ENCODE measurements at regions not wholly inside any gene's neighbourhood (a gene's known extent, or its start where the extent isn't known, plus 50 kb on each side); places are given as distances from the start of the nearest gene placed in this dataset.

DNA sequence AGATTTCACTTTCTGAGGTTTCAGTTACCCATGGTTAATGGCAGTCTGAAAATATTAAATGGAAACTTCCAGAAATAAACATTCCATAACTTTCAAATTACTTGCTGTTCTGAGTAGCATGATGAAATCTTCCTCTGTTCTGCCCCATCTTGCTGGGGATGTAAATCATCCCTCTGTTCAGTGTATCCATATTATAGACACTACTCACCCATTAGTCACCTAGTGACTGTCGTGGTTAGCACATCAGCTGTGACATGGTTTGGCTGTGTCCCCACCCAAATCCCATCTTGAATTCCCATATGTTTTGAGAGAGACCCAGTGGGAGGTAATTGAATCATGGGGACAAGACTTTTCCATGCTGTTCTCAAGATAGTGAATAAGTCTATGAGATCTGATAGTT lies 125.5 kb upstream of the GIMD1 start:
- no peak for DNase-seq
- H3K9ac ChIP-seq (ENCODE audit: low read length), result no peak overlapping the region
- H3K9me3 ChIP-seq (ENCODE audit: low read length), result no peaks in the 10 kb centered on the region
- no peak overlapping the region for H3K27ac ChIP-seq (ENCODE audit: low read length)
- no peak overlapping the region for H3K4me3 ChIP-seq (ENCODE audit: low read length)
- H4K20me1 ChIP-seq (ENCODE audit: insufficient read depth, low read depth, low read length), result no peaks in the 10 kb centered on the region
- no peaks in the 10 kb centered on the region for H3K79me2 ChIP-seq (ENCODE audit: low read length)
- H2AFZ ChIP-seq (ENCODE audit: low read length), result no peak overlapping the region
- H3K9me2 ChIP-seq (replicated peaks; ENCODE audit: insufficient read depth, low read length), result no peaks in the 10 kb centered on the region
- no peaks in the 10 kb centered on the region for H3K27me3 ChIP-seq (ENCODE audit: low read length)
- no peaks in the 10 kb centered on the region for H3K4me1 ChIP-seq (ENCODE audit: low read length)
- H3K36me3 ChIP-seq (ENCODE audit: insufficient read depth, low read length), result no peaks in the 10 kb centered on the region
- H3K4me2 ChIP-seq (ENCODE audit: low read depth, low read length, poor library complexity, severe bottlenecking), result no peak overlapping the region

DNA sequence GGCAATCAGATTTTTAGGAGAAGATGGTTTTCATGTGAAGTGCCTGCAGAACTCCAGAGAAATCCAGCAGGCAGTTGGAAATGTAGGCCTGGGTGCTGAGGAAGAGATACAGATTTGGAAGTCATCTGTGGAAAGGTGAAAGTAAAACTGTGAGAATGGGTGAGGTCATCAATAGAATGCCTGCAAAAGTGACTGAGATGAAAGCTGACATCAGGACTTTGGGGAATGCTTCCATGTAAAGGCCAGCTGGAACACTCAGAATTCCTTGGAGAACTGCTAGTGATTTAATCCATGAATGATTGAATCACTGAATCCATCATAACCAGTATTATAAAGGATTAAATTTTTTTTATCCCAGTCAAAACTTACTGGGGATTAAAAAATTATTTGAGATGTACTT lies 124.5 kb upstream of the GIMD1 start:
- H4K20me1 ChIP-seq (ENCODE audit: insufficient read depth, low read depth, low read length), result no peaks in the 10 kb centered on the region
- no peaks in the 10 kb centered on the region for H3K79me2 ChIP-seq (ENCODE audit: low read length)
- no peak overlapping the region for H2AFZ ChIP-seq (ENCODE audit: low read length)
- H3K4me2 ChIP-seq (ENCODE audit: low read depth, low read length, poor library complexity, severe bottlenecking), result no peak overlapping the region
- no peak overlapping the region for H3K27ac ChIP-seq (ENCODE audit: low read length)
- H3K9me3 ChIP-seq (ENCODE audit: low read length), result no peaks in the 10 kb centered on the region
- no peaks in the 10 kb centered on the region for H3K27me3 ChIP-seq (ENCODE audit: low read length)
- H3K36me3 ChIP-seq (ENCODE audit: insufficient read depth, low read length), result no peaks in the 10 kb centered on the region
- H3K4me1 ChIP-seq (ENCODE audit: low read length), result no peaks in the 10 kb centered on the region
- H3K4me3 ChIP-seq (ENCODE audit: low read length), result no peak overlapping the region
- H3K9ac ChIP-seq (ENCODE audit: low read length), result no peak overlapping the region
- no peak for DNase-seq
- no peaks in the 10 kb centered on the region for H3K9me2 ChIP-seq (replicated peaks; ENCODE audit: insufficient read depth, low read length)

DNA sequence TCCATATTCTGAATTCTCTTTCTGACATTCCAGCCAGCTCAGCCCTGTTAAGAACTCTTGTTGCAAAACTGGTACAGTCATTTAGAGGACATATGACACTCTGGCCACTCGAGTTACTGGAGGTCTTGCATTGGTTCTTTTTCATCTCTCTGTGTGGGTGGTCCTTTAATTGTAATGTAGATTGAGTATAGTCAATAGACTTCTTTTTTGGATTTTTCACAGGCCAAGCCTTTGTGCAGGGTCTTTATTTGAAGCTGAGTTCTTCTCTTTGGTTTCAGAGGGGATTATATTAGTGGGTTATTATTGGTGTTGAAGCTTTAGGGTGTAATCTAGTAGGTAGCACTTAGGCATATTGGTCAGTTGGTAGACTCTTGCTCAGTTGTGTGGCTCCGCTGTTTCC lies 118.0 kb upstream of the GIMD1 start:
- no peak overlapping the region for H3K27ac ChIP-seq (ENCODE audit: low read length)
- no peaks in the 10 kb centered on the region for H3K9me3 ChIP-seq (ENCODE audit: low read length)

DNA sequence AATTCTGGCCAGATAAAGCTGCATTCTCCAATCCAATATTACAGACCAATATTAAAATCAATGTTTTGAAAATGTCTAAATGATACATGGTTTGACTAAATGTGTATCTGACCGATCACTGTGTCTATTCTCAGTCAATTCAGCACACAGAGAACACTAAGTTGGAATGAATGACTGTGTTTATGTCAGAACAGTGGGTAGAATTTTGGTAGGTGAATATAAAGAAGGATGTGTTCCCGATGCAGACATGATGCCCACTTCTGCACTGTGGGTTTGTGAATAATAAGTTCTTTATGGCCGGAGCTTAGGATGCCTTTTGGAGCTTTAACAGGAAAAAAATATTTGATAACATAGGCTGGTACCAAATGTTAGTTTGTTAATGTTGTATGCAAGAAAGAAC lies 113.2 kb upstream of the GIMD1 start:
- H3K4me1 ChIP-seq (ENCODE audit: low read length), result no peaks in the 10 kb centered on the region

More for the DNA sequence above, 118.0 kb upstream of the GIMD1 start:
- Histone ChIP-seq H3K4me1 (ENCODE audit: low read length) (no peaks in the 10 kb centered on the region), H3K36me3 (ENCODE audit: insufficient read depth, low read length) (no peaks in the 10 kb centered on the region), H3K79me2 (ENCODE audit: low read length) (no peaks in the 10 kb centered on the region), H3K4me3 (ENCODE audit: low read length) (no peak overlapping the region), H4K20me1 (ENCODE audit: insufficient read depth, low read depth, low read length) (no peaks in the 10 kb centered on the region), H2AFZ (ENCODE audit: low read length) (no peak overlapping the region), H3K9ac (ENCODE audit: low read length) (no peak overlapping the region), H3K4me2 (ENCODE audit: low read depth, low read length, poor library complexity, severe bottlenecking) (no peak overlapping the region), H3K27me3 (ENCODE audit: low read length) (no peaks in the 10 kb centered on the region), H3K9me2 (replicated peaks; ENCODE audit: insufficient read depth, low read length) (no peaks in the 10 kb centered on the region)
- no peak for DNase-seq

DNA sequence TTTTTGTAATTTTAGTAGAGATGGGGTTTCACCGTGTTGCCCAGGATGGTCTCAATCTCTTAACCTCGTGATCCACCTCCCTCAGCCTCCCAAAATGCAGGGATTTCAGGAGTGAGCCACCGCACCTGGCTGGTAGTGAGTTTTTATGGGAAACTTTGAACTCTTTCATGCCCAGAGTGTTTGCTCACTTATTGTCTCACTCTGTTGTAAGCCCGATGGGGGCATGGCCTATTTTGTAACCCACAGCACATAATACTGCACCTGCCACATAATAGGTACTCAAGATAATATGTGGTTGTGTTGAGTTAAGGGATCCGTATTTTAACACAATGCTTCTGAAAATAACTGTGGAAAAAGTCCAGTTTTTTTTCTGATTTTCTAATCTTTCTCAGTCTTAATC lies 109.6 kb upstream of the GIMD1 start:
- no peak overlapping the region for H3K27ac ChIP-seq (ENCODE audit: low read length)
- no peaks in the 10 kb centered on the region for H3K27me3 ChIP-seq (ENCODE audit: low read length)
- no peaks in the 10 kb centered on the region for H3K36me3 ChIP-seq (ENCODE audit: insufficient read depth, low read length)
- no peaks in the 10 kb centered on the region for H3K4me1 ChIP-seq (ENCODE audit: low read length)
- DNase-seq, result no peak
- H3K4me3 ChIP-seq (ENCODE audit: low read length), result no peak overlapping the region
- H3K9ac ChIP-seq (ENCODE audit: low read length), result no peak overlapping the region
- no peaks in the 10 kb centered on the region for H3K9me3 ChIP-seq (ENCODE audit: low read length)
- no peak overlapping the region for H2AFZ ChIP-seq (ENCODE audit: low read length)
- H3K4me2 ChIP-seq (ENCODE audit: low read depth, low read length, poor library complexity, severe bottlenecking), result no peak overlapping the region
- H4K20me1 ChIP-seq (ENCODE audit: insufficient read depth, low read depth, low read length), result no peaks in the 10 kb centered on the region
- no peaks in the 10 kb centered on the region for H3K79me2 ChIP-seq (ENCODE audit: low read length)
- H3K9me2 ChIP-seq (replicated peaks; ENCODE audit: insufficient read depth, low read length), result no peaks in the 10 kb centered on the region

More for the DNA sequence above, 113.2 kb upstream of the GIMD1 start:
- Histone ChIP-seq H3K4me2 (ENCODE audit: low read depth, low read length, poor library complexity, severe bottlenecking) (no peak overlapping the region), H3K9ac (ENCODE audit: low read length) (no peak overlapping the region), H3K36me3 (ENCODE audit: insufficient read depth, low read length) (no peaks in the 10 kb centered on the region), H3K9me3 (ENCODE audit: low read length) (no peaks in the 10 kb centered on the region), H4K20me1 (ENCODE audit: insufficient read depth, low read depth, low read length) (no peaks in the 10 kb centered on the region), H2AFZ (ENCODE audit: low read length) (no peak overlapping the region), H3K27me3 (ENCODE audit: low read length) (no peaks in the 10 kb centered on the region), H3K27ac (ENCODE audit: low read length) (no peak overlapping the region), H3K4me3 (ENCODE audit: low read length) (no peak overlapping the region), H3K9me2 (replicated peaks; ENCODE audit: insufficient read depth, low read length) (no peaks in the 10 kb centered on the region), H3K79me2 (ENCODE audit: low read length) (no peaks in the 10 kb centered on the region)
- no peak for DNase-seq

DNA sequence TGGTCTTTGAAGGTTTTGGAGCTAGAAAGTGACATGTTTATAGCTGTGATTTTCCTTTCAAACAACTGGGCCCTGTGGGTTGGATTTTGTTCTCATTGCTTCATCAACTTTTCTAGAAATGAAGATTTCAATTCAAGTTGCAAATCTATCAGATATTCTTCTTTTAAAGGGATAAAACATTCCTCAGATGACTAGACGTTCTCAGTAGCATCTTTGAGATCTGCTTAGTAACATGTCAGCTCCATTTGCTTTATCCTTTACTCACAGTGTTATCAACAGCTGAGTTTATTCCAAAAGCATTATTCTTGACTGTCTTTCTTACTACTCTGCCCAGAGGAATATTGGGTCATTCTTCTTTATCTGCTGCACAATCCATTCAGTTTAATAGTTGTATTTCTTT lies 108.2 kb upstream of the GIMD1 start:
- no peak overlapping the region for H3K4me3 ChIP-seq (ENCODE audit: low read length)

DNA sequence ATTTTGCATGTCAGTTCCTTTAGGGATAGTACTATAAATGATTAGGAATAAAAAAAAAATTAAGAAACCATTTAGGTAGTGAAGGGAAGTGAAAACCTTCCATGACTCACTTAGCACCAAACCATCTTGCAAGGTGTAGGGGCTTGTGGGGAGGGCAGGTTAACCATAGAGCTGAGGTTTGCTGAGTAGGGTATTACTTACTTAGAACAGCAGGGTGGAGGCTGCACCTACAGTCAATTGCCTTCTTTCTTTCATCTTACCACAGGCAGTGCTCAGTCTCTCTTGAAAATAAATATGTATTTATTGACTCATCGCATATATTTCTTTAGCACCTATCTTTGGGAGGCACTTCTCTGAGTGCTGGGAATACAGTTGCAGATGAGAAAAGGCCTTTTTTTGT lies 104.9 kb upstream of the GIMD1 start:
- Histone ChIP-seq H3K4me2 (ENCODE audit: low read depth, low read length, poor library complexity, severe bottlenecking) (no peak overlapping the region), H3K36me3 (ENCODE audit: insufficient read depth, low read length) (no peaks in the 10 kb centered on the region), H3K27me3 (ENCODE audit: low read length) (no peaks in the 10 kb centered on the region), H3K9me2 (replicated peaks; ENCODE audit: insufficient read depth, low read length) (no peaks in the 10 kb centered on the region), H3K9ac (ENCODE audit: low read length) (no peak overlapping the region), H3K79me2 (ENCODE audit: low read length) (no peaks in the 10 kb centered on the region), H3K9me3 (ENCODE audit: low read length) (no peaks in the 10 kb centered on the region), H3K27ac (ENCODE audit: low read length) (no peak overlapping the region), H4K20me1 (ENCODE audit: insufficient read depth, low read depth, low read length) (no peaks in the 10 kb centered on the region), H3K4me1 (ENCODE audit: low read length) (no peaks in the 10 kb centered on the region), H2AFZ (ENCODE audit: low read length) (no peak overlapping the region), H3K4me3 (ENCODE audit: low read length) (no peak overlapping the region)
- DNase-seq, result no peak

More for the DNA sequence above, 108.2 kb upstream of the GIMD1 start:
- Histone ChIP-seq H3K4me1 (ENCODE audit: low read length) (no peaks in the 10 kb centered on the region), H3K27me3 (ENCODE audit: low read length) (no peaks in the 10 kb centered on the region), H4K20me1 (ENCODE audit: insufficient read depth, low read depth, low read length) (no peaks in the 10 kb centered on the region), H3K9ac (ENCODE audit: low read length) (no peak overlapping the region), H3K27ac (ENCODE audit: low read length) (no peak overlapping the region), H3K4me2 (ENCODE audit: low read depth, low read length, poor library complexity, severe bottlenecking) (no peak overlapping the region), H2AFZ (ENCODE audit: low read length) (no peak overlapping the region), H3K9me2 (replicated peaks; ENCODE audit: insufficient read depth, low read length) (no peaks in the 10 kb centered on the region), H3K79me2 (ENCODE audit: low read length) (no peaks in the 10 kb centered on the region), H3K36me3 (ENCODE audit: insufficient read depth, low read length) (no peaks in the 10 kb centered on the region), H3K9me3 (ENCODE audit: low read length) (no peaks in the 10 kb centered on the region)
- DNase-seq, result no peak

DNA sequence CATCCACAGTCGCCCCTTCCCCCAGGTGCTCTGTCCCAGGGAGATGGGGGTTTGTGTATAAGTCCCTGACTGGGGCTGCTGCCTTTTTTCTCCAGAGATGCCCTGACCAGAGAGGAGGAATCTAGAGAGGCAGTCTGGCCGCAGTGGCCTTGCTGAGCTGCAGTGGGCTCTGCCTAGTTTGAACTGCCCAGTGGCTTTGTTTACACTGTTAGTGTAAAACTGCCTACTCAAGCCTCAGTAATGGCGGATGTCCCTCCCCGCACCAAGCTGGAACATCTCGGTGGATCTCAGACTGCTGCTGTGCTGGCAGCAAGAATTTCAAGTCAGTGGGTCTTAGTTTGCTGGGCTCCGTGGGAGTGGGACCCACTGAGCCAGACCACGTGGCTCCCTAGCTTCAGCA lies 102.6 kb upstream of the GIMD1 start:
- Histone ChIP-seq H3K27me3 (ENCODE audit: low read length) (no peaks in the 10 kb centered on the region), H3K9me2 (replicated peaks; ENCODE audit: insufficient read depth, low read length) (no peaks in the 10 kb centered on the region), H3K9ac (ENCODE audit: low read length) (no peak overlapping the region), H2AFZ (ENCODE audit: low read length) (no peak overlapping the region), H3K9me3 (ENCODE audit: low read length) (no peaks in the 10 kb centered on the region), H3K36me3 (ENCODE audit: insufficient read depth, low read length) (no peaks in the 10 kb centered on the region), H3K4me2 (ENCODE audit: low read depth, low read length, poor library complexity, severe bottlenecking) (no peak overlapping the region), H3K27ac (ENCODE audit: low read length) (no peak overlapping the region), H3K79me2 (ENCODE audit: low read length) (no peaks in the 10 kb centered on the region), H3K4me3 (ENCODE audit: low read length) (no peak overlapping the region), H3K4me1 (ENCODE audit: low read length) (no peaks in the 10 kb centered on the region), H4K20me1 (ENCODE audit: insufficient read depth, low read depth, low read length) (no peaks in the 10 kb centered on the region)
- DNase-seq, result no peak

DNA sequence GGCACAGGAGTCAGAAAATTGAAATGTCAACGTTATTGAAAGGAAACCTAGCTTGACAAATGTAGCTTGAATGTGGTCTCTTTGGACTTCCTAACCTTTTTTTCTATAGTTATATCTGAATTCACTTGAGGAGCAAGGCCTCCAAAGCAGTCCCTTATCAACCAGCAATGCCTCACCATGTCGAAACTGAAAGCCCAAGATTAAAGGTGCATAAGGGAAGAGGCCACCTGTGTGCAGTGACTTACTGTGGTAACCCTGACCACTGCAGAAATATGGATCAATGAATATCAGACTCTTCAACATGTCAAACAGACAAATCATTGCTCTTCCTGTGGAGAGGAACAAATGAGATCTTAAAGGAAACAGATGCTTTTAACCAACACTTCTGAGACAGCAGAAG lies 95.0 kb upstream of the GIMD1 start:
- Histone ChIP-seq H3K27me3 (ENCODE audit: low read length) (0 out of 2 replicates have a peak, but pooled peaks cover 2% of the 10 kb centered on the region), H4K20me1 (ENCODE audit: insufficient read depth, low read depth, low read length) (no peaks in the 10 kb centered on the region), H3K9me3 (ENCODE audit: low read length) (no peaks in the 10 kb centered on the region), H3K4me3 (ENCODE audit: low read length) (no peak overlapping the region), H2AFZ (ENCODE audit: low read length) (no peak overlapping the region), H3K9ac (ENCODE audit: low read length) (no peak overlapping the region), H3K36me3 (ENCODE audit: insufficient read depth, low read length) (no peaks in the 10 kb centered on the region), H3K79me2 (ENCODE audit: low read length) (no peaks in the 10 kb centered on the region), H3K27ac (ENCODE audit: low read length) (no peak overlapping the region), H3K9me2 (replicated peaks; ENCODE audit: insufficient read depth, low read length) (no peaks in the 10 kb centered on the region), H3K4me1 (ENCODE audit: low read length) (no peaks in the 10 kb centered on the region), H3K4me2 (ENCODE audit: low read depth, low read length, poor library complexity, severe bottlenecking) (no peak overlapping the region)
- DNase-seq, result no peak

Data from Karpas-422 (cell line).